Stimulated activated CD4-positive, alpha-beta T cell treated with anti-CD3 and anti-CD28 coated beads, Interleukin-1b, Interleukin-23, amount 100 ng/mL, for 1 hour (primary cell): ENCODE measurements at regions not wholly inside any gene's neighbourhood (a gene's known extent, or its start where the extent isn't known, plus 50 kb on each side); places are given as distances from the start of the nearest gene placed in this dataset.

Experiments used
- DNase-seq, 2 donors: peaks; one replicate each; pipeline ENCODE4 v3.0.0-alpha.2; 2020; ENCODE audit warnings: low read depth in 2 of 2

DNA sequence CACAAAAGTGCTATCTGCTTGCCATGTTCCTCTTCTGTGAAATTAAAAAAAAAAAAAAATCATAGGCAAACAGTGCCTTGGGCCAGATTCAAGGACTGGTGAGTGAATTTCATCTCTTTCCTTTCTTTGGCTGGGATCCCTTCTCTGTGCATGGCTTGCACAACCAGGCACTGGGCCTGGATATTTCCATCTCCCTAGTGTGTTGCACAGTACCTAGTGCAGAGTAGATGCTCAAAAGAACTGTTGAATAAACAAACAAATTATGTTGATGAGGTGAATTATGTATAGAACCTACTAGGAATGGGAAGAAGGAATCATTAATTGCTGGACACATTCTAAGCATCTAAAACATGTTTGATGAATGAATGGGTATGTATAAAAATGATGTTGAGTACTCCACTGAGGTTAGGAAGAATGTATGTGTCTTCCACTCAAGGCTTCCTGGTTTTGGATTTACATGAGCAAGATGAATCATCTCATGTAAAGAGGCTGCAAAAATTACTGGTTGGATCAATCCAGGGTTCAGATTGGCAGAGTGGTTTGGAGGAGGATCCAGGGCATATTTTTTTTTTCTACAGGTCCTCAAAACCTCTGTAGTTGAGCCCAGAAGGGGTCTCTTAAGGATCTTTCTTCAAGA is 93.2 kb downstream of the EMP1 start:
- no peak for DNase-seq

- no peak for DNase-seq
Measured at GRCh38 chr12:13288937-13289652, 92.6 kb downstream of the EMP1 start.

DNA sequence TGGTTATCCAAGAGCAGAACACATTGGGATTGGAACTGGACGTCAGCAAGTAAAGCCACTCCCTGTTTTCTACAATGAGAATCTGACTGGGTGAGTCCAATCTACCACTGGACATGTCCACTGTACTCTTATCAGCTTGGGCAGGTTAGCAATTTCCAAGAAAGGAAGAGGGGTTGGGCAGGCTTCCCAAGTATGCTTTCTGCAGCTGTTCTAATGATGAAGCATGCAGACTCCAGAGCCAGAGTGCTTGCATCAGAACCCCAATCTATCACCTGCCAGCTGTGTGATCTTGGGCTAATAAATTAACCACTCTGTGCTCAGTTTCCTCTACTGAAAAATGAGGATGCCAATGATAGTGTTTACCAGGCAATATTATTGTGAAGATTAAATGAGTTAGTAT is 92.0 kb downstream of the EMP1 start:
- no peak for DNase-seq

- DNase-seq = no peak
Measured at GRCh38 chr12:13283867-13284266, 87.3 kb downstream of the EMP1 start.

- no peak for DNase-seq
Measured at GRCh38 chr12:13282861-13283260, 86.3 kb downstream of the EMP1 start.

- peak; percentile 8 to 51 for DNase-seq
Measured at GRCh38 chr12:13278249-13278787, 81.8 kb downstream of the EMP1 start.

DNA sequence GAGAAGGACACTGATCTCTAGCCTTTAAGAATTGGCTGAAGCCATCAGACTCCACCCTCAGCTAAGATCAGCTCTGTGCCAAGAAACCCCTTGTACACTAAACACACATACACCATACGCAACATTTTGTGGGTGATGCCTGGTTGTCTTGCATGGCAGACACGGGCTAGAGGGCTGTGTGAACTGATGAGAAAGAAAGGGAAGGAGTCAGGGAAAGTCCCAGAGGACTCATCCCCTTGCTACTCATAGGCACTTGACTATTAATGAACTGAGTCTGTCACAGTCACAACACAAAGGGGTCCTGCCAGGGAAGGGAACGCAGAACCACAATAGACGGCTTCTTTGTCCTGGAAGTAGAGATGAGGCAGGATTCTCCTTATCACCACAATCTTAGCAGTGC is 80.8 kb downstream of the EMP1 start:
- DNase-seq = no peak

DNA sequence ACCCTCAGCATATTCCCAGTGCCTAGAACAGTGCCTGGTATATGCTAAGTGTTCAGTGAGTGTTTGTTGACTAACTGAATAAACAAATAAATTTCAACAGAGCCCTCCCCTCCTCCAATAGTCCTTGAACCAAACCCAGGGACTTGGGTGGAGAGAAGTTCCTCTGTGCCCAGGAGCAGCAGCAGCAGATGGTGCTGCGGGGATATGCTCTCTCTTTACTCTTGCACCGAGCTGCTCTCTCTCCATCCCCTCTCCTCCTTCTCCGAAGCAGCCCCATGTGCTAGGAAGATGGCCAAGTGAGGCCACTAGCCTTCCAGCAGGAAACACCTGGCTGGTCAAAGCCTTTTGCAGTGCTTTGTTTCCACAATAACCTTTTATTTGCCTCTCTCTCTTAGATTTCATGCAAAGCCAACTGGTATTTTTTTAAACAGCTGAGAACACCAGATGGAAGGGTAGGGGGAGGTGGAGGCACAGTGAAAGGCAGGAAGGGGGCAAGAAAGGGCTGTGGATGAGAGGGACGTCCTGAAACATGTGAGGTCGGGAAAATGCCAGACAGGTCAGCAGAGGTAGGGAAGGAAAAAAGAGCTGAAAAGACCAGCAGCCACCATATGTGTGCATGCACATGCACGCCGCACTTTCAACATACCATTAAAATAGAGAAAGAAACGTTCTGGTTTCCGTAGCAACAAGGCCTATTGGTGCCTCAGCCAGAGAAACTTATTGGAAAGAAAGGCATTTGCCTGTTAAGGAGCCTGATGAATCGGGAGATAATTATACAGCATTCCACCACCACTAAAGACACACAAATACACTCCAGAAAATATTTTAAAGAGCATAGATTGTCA is 78.9 kb downstream of the EMP1 start:
- DNase-seq = no peak

DNA sequence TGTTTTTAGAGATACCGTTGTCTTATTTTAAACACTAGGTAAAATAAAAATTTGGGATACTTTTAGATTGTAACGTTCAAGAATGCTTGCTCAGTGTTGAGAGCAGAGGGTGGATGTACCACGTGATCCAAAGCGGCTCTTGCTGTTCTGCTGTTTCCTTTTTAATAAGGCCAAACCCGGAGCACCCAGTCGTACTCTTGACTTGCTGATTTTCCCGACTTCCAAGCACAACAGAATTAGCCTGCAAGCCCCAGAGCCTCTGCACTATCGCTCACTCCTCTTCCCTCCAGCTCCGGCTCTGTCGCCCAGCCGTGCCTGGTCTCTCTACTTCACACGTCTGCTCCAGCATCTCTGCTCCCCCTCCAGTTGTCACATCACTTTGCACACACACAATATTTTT is 77.3 kb downstream of the EMP1 start:
- no peak for DNase-seq

GRCh38 chr12:13273097-13273496 is 76.6 kb downstream of the EMP1 start:
- DNase-seq = no peak

GRCh38 chr12:13270817-13271216 is 74.3 kb downstream of the EMP1 start:
- no peak for DNase-seq
